PC-9 (cell line): ENCODE measurements at regions not wholly inside any gene's neighbourhood (a gene's known extent, or its start where the extent isn't known, plus 50 kb on each side); places are given as distances from the start of the nearest gene placed in this dataset.
"Not testable (repeated sequence)": the region's sequence is repeated elsewhere in the genome, so short reads cannot be mapped to it uniquely, and the experiment has no call there.

Experiments used
- BruUV-seq: library from RNA; stranded (reverse); fragments of 400-500 nt; replicated peaks from 2 replicates; lab custom pipeline; 2021; lab: Mats Ljungman, UMichigan
- CTCF ChIA-PET: fragments of 300-600 bp; sonication (Branson Sonifier 250); formaldehyde crosslinking; loops from one replicate; lab custom pipeline; 2022; ENCODE audit warnings: antibody characterized with exemption; lab: Charles Lee
- POLR2A ChIA-PET: fragments of 300-600 bp; sonication (Branson Sonifier 250); formaldehyde crosslinking; loops from one replicate; lab custom pipeline; 2022; ENCODE audit warnings: antibody characterized with exemption; ENCODE audit not compliant: unreplicated experiment; lab: Charles Lee
- DNase-seq, 2 experiments: peaks; one replicate each; pipeline versions ENCODE4 v3.0.0 to v3.0.0-alpha.2; 2015 to 2022; ENCODE audit warnings: mixed read lengths in 1 of 2
- H2AFZ ChIP-seq: fragments of 200-600 bp; sonication (generic); 2 replicates; pipeline ENCODE4 v1.8.1; 2017; ENCODE audit warnings: antibody characterized with exemption
- H3F3A ChIP-seq: fragments of 200-600 bp; sonication (generic); 2 replicates; pipeline ENCODE4 v1.8.1; 2017; ENCODE audit warnings: antibody characterized with exemption, mild to moderate bottlenecking, low read depth; ENCODE audit not compliant: insufficient read depth
- H3K27ac ChIP-seq: fragments of 200-600 bp; sonication (generic); 2 replicates; pipeline ENCODE4 v1.6.1; 2016; ENCODE audit warnings: mixed run types
- H3K27me3 ChIP-seq: fragments of 200-600 bp; sonication (generic); 2 replicates; pipeline ENCODE4 v1.6.1; 2016; ENCODE audit warnings: low read depth, mixed run types; ENCODE audit not compliant: insufficient read depth
- H3K36me3 ChIP-seq: fragments of 200-600 bp; sonication (generic); 2 replicates; pipeline ENCODE4 v1.6.1; 2016; ENCODE audit warnings: low read depth, mixed run types
- H3K4me1 ChIP-seq: fragments of 200-600 bp; sonication (generic); replicated peaks from 2 replicates; pipeline ENCODE4 v1.6.1; 2016; ENCODE audit warnings: mixed run types; ENCODE audit not compliant: insufficient read depth
- H3K4me2 ChIP-seq: fragments of 200-600 bp; sonication (generic); 2 replicates; pipeline ENCODE4 v1.6.1; 2017; ENCODE audit warnings: mixed run types
- H3K4me3 ChIP-seq: fragments of 200-600 bp; sonication (generic); 2 replicates; pipeline ENCODE4 v1.6.1; 2016; ENCODE audit warnings: mixed run types
- H3K79me2 ChIP-seq: fragments of 200-600 bp; sonication (generic); 2 replicates; pipeline ENCODE4 v1.6.1; 2017; ENCODE audit warnings: low read depth, mixed run types
- H3K9me2 ChIP-seq: fragments of 200-600 bp; sonication (generic); 2 replicates; pipeline ENCODE4 v1.8.1; 2017; ENCODE audit warnings: mild to moderate bottlenecking; ENCODE audit not compliant: insufficient read depth
- H3K9me3 ChIP-seq: fragments of 200-600 bp; sonication (generic); 2 replicates; pipeline ENCODE4 v1.8.1; 2016; ENCODE audit warnings: low read depth; ENCODE audit not compliant: insufficient read depth
- H4K20me1 ChIP-seq: fragments of 200-600 bp; sonication (generic); 2 replicates; pipeline ENCODE4 v1.8.1; 2017; ENCODE audit not compliant: insufficient read depth
- CTCF ChIP-seq: fragments of 200-600 bp; sonication (generic); conservative IDR thresholded peaks from 2 replicates; pipeline ENCODE4 v1.6.1; 2017; ENCODE audit warnings: mixed run types, antibody characterized with exemption, mild to moderate bottlenecking, moderate library complexity
- EZH2 ChIP-seq: fragments of 200-600 bp; sonication (generic); IDR thresholded peaks from 2 replicates; pipeline ENCODE4 v1.8.0; 2017; ENCODE audit warnings: antibody characterized with exemption, low read depth
- intact Hi-C: fragments of 100-400 bp; cut with micrococcal nuclease; formaldehyde crosslinking; loops from one replicate; pipeline ENCODE4 v1.10.0; 2022; ENCODE audit not compliant: unreplicated experiment

- no TSS peak for BruUV-seq
- H3K4me1 ChIP-seq: peaks cover 7% of the 10 kb centered on the region; the same call in 1 of the 2 replicates
- DNase-seq: no peak
- ChIA-PET POLR2A (no interaction called here), CTCF (no interaction called here)
- H3K27ac ChIP-seq: no peak overlapping the region
- no peaks in the 10 kb centered on the region for H3K27me3 ChIP-seq
- H3K36me3 ChIP-seq: no peaks in the 10 kb centered on the region
- peaks cover 4% of the 10 kb centered on the region; the same call in 1 of the 2 replicates for H3F3A ChIP-seq
- H3K9me2 ChIP-seq: no peaks in the 10 kb centered on the region
- H3K4me2 ChIP-seq: no peak overlapping the region
- H3K79me2 ChIP-seq: no peaks in the 10 kb centered on the region
- no peak overlapping the region for H2AFZ ChIP-seq
- H3K4me3 ChIP-seq: no peak overlapping the region
- intact Hi-C loops: no loop called here
- no peak for TF ChIP-seq EZH2
- TF ChIP-seq CTCF: no peak
- no peaks in the 10 kb centered on the region for H4K20me1 ChIP-seq
- no peaks in the 10 kb centered on the region for H3K9me3 ChIP-seq
These were observed 145.7 kb upstream of the MAN1A1 start for GRCh38 chr6:119495230-119495683.

DNA sequence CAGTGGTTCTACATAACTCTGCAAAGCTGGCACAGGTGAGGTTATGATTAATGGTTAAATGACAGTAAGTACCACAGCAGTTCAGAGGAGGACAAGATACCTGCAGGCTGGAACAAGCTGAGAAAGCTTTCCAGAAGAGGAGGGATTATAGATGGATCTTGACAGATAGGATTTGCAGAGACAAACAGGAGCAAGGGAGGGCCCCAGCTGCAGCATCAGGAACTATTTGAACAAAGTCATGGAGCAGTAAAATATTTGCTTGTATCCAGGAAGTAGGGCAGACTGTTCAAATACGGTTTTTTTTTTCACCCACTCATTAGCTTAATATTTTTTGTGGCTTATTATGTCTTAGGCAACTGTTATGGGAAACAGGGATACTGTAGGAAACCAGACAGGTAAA lies 144.4 kb upstream of the MAN1A1 start:
- Histone ChIP-seq H3K36me3 (no peaks in the 10 kb centered on the region), H4K20me1 (no peaks in the 10 kb centered on the region), H3F3A (peaks cover 4% of the 10 kb centered on the region; the same call in 1 of the 2 replicates), H3K79me2 (no peaks in the 10 kb centered on the region), H3K27ac (no peak overlapping the region), H3K27me3 (no peaks in the 10 kb centered on the region), H3K9me2 (no peaks in the 10 kb centered on the region), H2AFZ (no peak overlapping the region), H3K9me3 (no peaks in the 10 kb centered on the region), H3K4me3 (no peak overlapping the region), H3K4me2 (no peak overlapping the region), H3K4me1 (peaks cover 7% of the 10 kb centered on the region; the same call in 1 of the 2 replicates)
- no peak for DNase-seq
- CTCF ChIA-PET: no interaction called here
- TF ChIP-seq EZH2 (no peak), CTCF (no peak)
- POLR2A ChIA-PET: interaction anchor here (0.6 kb wide), 1 partner anchor 233 kb away, joined by 7 read pairs; no protein-coding TSS in a partner anchor
- no TSS peak for BruUV-seq
- intact Hi-C loops: no loop called here

GRCh38 chr6:119491112-119491511 lies 141.6 kb upstream of the MAN1A1 start:
- H3K9me2 ChIP-seq, H4K20me1 ChIP-seq, H3K9me3 ChIP-seq, H3K4me1 ChIP-seq, H3K4me3 ChIP-seq, H3K27ac ChIP-seq, H3K36me3 ChIP-seq, CTCF ChIA-PET, H2AFZ ChIP-seq, H3F3A ChIP-seq, POLR2A ChIA-PET, H3K4me2 ChIP-seq, H3K79me2 ChIP-seq, BruUV-seq, intact Hi-C loops, H3K27me3 ChIP-seq, DNase-seq: not testable (repeated sequence)

DNA sequence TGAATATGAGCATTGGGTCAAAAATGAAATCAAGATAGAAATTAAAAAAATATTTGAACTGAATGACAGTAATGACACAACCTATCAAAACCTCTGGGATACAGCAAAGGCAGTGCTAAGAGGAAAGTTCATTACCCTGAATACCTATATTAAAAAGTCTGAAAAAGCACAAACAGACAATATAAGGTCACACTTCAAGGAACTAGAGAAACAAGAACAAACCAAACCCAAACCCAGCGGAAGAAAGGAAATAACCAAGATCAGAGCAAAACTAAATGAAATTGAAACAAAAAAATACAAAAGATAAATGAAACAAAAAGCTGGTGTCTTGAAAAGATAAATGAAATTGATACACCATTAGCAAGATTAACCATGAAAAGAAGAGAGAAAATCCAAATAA lies 140.5 kb upstream of the MAN1A1 start:
- H4K20me1 ChIP-seq, H3K4me2 ChIP-seq, H3K27ac ChIP-seq, H3F3A ChIP-seq, BruUV-seq, H3K9me2 ChIP-seq, CTCF ChIA-PET, H3K27me3 ChIP-seq, intact Hi-C loops, POLR2A ChIA-PET, DNase-seq, H3K4me3 ChIP-seq, H2AFZ ChIP-seq, H3K79me2 ChIP-seq, H3K9me3 ChIP-seq, H3K36me3 ChIP-seq: not testable (repeated sequence)
- H3K4me1 ChIP-seq: peaks cover 11% of the 10 kb centered on the region
